HFF-Myc (cell line): ENCODE measurements at regions not wholly inside any gene's neighbourhood (a gene's known extent, or its start where the extent isn't known, plus 50 kb on each side); places are given as distances from the start of the nearest gene placed in this dataset.

ENCODE experiments used
- DNase-seq: peaks from one replicate; pipeline ENCODE4 v3.0.0-alpha.2; 2011; ENCODE audit warnings: low read depth; ENCODE audit errors: extremely low read depth
- H3K4me3 ChIP-seq: replicated peaks from 2 replicates; pipeline ENCODE4 v1.5.1; 2011; ENCODE audit warnings: low read depth, mild to moderate bottlenecking, control low read depth, low read length
- TF ChIP-seq, protein P1 (sequence below): IDR thresholded peaks from 2 replicates; pipeline ENCODE4 v1.5.1; 2012; ENCODE audit warnings: mild to moderate bottlenecking, low read depth, low read length, control low read depth; ENCODE audit errors: missing control alignments

DNA sequence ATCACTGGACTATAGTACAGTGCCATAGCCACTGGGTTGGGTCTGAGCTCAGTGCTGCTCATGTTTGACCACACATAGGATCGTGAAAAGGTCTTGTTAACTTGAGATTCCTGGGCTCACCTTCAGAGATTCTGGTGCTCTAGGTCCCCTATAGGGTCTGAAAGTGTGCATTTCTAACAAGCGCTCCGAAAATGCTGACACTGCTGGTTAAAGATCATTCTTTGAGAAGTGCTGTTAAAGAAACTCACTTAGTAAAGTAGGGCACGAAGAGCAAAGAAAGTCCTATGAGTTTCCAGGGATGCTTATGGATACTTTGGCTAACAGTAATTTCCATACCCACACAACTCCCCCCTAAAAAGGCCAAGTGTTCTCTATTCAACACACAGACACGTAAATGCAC lies 108.1 kb upstream of the PAX6 start:
- DNase-seq = no peak
- no peak overlapping the region for H3K4me3 ChIP-seq
- TF ChIP-seq, protein P1, sequence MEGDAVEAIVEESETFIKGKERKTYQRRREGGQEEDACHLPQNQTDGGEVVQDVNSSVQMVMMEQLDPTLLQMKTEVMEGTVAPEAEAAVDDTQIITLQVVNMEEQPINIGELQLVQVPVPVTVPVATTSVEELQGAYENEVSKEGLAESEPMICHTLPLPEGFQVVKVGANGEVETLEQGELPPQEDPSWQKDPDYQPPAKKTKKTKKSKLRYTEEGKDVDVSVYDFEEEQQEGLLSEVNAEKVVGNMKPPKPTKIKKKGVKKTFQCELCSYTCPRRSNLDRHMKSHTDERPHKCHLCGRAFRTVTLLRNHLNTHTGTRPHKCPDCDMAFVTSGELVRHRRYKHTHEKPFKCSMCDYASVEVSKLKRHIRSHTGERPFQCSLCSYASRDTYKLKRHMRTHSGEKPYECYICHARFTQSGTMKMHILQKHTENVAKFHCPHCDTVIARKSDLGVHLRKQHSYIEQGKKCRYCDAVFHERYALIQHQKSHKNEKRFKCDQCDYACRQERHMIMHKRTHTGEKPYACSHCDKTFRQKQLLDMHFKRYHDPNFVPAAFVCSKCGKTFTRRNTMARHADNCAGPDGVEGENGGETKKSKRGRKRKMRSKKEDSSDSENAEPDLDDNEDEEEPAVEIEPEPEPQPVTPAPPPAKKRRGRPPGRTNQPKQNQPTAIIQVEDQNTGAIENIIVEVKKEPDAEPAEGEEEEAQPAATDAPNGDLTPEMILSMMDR = no peak

DNA sequence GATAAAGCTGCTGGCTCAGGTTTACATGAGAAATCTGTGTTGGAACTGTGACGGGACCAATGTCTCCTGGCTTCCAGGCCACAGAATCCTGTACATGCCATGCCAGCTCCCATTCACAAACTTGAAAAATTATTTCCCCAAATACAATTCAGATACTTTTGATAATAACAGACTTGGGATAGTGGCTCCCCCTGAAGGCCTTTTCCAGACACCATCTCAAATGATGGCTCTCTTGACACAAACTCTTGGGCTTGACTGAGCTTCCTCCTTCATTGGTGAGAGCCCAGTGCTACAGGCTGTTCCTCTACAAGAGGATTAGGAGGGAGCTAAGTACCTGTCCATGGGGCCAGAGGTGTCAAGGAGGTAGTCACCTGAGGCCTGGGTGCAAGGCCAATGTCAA lies 104.7 kb upstream of the PAX6 start:
- DNase-seq = no peak
- TF ChIP-seq, protein P1 = no peak
- no peak overlapping the region for H3K4me3 ChIP-seq

DNA sequence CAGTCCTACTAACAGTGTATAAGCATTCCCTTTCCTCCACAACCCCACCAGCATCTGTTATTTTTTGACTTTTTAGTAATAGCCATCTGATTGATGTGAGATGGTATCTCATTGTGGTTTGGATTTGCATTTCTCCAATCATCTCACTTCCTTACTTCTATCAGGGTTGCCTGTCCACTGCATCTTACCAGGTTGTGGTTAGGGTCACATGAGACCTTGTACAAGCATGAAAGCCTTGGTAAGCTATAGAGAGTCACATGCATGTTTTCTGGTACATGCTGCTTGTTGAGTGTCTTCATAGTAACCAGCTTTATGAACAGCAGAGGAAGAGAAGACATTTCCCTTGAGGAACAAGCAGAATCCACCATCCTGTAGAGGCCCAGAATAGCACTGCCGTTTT lies 102.9 kb upstream of the PAX6 start:
- no peak for DNase-seq
- TF ChIP-seq, protein P1 = no peak
- H3K4me3 ChIP-seq = no peak overlapping the region

DNA sequence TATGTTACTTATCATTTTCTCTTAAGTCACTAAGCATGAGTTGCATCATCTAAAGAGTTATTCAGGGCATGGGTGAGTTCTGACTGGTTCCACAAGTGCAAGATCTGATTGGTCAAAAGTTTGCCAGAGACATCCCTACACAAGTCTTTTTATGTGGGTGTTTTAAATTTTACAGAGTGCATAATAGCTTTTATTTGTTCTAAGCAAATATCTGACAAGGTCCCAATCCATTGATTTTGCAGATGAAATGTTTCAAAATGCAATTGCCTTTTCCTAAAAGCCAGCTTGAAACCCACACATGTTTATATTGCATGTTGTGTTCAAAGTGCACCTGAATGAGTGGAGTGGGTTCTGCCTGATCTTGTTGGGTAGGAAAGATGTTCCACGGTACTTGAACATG lies 101.7 kb upstream of the PAX6 start:
- H3K4me3 ChIP-seq = no peak overlapping the region
- DNase-seq = no peak
- TF ChIP-seq, protein P1 = no peak

DNA sequence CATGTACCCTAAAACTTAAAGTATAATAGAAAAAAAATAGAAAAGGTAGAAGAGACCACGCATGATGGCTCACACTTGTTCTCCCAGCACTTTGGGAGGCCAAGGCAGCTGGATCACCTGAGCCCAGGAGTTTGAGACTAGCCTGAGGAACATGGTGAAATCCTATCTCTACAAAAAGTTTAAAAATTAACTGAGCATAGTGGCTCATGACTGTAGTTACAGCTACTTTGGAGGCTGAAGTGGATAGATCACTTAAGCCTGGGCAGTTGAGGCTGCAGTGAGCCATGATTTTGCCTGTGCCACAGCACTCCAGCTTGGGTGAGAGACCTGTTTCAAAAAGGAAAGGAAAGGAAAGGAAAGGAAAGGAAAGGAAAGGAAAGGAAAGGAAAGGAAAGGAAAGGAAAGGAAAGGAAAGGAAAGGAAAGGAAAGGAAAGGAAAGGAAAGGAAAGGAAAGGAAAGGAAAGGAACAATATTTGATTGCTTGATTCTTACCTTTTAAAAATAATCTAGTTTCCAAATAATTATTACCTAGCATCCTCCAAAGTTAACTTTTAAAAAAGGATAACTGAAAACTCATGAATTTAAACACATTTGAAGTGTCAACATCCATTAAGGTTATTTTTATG lies 99.9 kb upstream of the PAX6 start:
- no peak overlapping the region for H3K4me3 ChIP-seq
- TF ChIP-seq, protein P1 = no peak
- DNase-seq = no peak

DNA sequence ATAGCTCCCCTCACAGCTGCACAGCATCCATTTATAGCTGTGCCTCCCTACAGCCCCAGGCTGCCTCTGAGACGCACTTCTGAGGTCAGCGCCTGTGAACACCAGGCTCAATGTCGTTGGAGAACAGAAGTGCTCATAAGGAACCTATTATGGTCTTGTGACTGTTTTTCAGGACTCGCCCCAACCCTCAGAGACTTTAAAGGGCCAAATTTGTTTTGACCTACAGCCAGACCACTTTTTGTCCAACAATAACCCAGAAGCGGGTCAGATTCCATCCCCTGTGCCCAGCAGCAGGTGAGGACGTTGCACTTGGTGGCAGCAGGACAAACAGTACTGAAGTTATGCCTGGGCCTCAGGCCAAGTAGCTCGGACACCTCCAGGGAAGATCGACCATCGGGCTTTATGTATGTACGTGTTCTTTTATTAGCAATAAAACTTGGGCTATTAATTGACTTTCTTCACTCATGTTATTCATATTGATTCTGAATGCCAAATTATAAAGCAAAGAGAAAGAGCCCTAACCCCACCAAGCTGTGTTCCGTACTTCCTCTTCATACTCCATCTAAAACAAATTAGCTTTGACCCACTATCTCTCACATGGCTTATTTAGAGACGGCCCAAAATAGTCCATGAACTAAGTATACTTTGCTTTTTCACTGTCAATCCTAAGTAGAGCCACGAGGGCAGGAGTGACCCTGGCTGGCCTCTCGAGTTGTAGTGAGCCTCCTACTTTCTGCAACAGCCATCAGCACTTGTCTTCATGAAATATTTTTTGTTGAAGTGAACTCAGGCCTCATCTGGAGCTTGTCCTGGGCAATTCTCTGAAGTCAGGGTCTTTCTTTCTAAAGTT lies 92.3 kb upstream of the PAX6 start:
- no peak for DNase-seq
- TF ChIP-seq, protein P1 = no peak
- H3K4me3 ChIP-seq = no peak overlapping the region
